Thoracic aorta (tissue), 2 donors: ENCODE measurements at regions not wholly inside any gene's neighbourhood (a gene's known extent, or its start where the extent isn't known, plus 50 kb on each side); places are given as distances from the start of the nearest gene placed in this dataset.

Experiments used
- ATAC-seq: fragments of 150-250 bp; one replicate; pipeline ENCODE4 v1.8.0; 2017; ENCODE audit warnings: low read depth; ENCODE audit not compliant: insufficient number of reproducible peaks, low FRiP score
- DNase-seq: peaks from one replicate; pipeline ENCODE4 v3.0.0-alpha.2; 2020; ENCODE audit warnings: low spot score
- H3K27ac ChIP-seq, 2 donors: fragments of 200-600 bp; sonication (generic); 1 replicate in 1 of 2; 2 replicates in 1 of 2; pipeline ENCODE4 v1.5.1; 2016; ENCODE audit warnings: mild to moderate bottlenecking in 2 of 2, moderate library complexity in 2 of 2
- H3K27me3 ChIP-seq: fragments of 200-600 bp; sonication (generic); replicated peaks from 2 replicates; pipeline ENCODE4 v1.6.0; 2016; ENCODE audit warnings: mild to moderate bottlenecking; ENCODE audit not compliant: insufficient read depth
- H3K36me3 ChIP-seq: fragments of 200-600 bp; sonication (generic); one replicate; pipeline ENCODE4 v1.5.1; 2016
- H3K4me1 ChIP-seq, 2 donors: fragments of 200-600 bp; sonication (generic); 1 replicate in 1 of 2; 2 replicates in 1 of 2; pipeline versions ENCODE4 v1.5.1 to v1.6.0; 2016; ENCODE audit warnings: low read depth in 2 of 2, mild to moderate bottlenecking in 1 of 2; ENCODE audit not compliant: control insufficient read depth in 1 of 2
- H3K4me3 ChIP-seq: fragments of 200-600 bp; sonication (generic); 2 replicates; pipeline ENCODE4 v1.5.1; 2016; ENCODE audit warnings: mild to moderate bottlenecking
- H3K9me3 ChIP-seq: fragments of 200-600 bp; sonication (generic); 2 replicates; pipeline ENCODE4 v1.5.1; 2016
- CTCF ChIP-seq: fragments of 200-600 bp; sonication (generic); IDR thresholded peaks from one replicate; pipeline ENCODE4 v1.5.1; 2019; ENCODE audit warnings: antibody characterized with exemption

- Histone ChIP-seq H3K27ac (no peak overlapping the region), H3K36me3 (no peaks in the 10 kb centered on the region), H3K4me3 (no peak overlapping the region), H3K27me3 (no peaks in the 10 kb centered on the region), H3K9me3 (no peaks in the 10 kb centered on the region), H3K4me1 (no peaks in the 10 kb centered on the region)
- ATAC-seq (no peak), DNase-seq (no peak)
- no peak for TF ChIP-seq CTCF
These were observed 502.8 kb upstream of the MARCKS start for GRCh38 chr6:113354204-113354895.

GRCh38 chr6:113356139-113356538, 501.0 kb upstream of the MARCKS start:
- ATAC-seq = no peak
- no peaks in the 10 kb centered on the region for H3K9me3 ChIP-seq
- H3K4me3 ChIP-seq = no peak overlapping the region
- no peaks in the 10 kb centered on the region for H3K36me3 ChIP-seq
- no peaks in the 10 kb centered on the region for H3K4me1 ChIP-seq
- no peak overlapping the region for H3K27ac ChIP-seq
- TF ChIP-seq CTCF = no peak
- no peak for DNase-seq
- H3K27me3 ChIP-seq = no peaks in the 10 kb centered on the region

GRCh38 chr6:113357041-113357440, 500.1 kb upstream of the MARCKS start:
- TF ChIP-seq CTCF = no peak
- no peak overlapping the region for H3K27ac ChIP-seq
- no peak overlapping the region for H3K4me3 ChIP-seq
- H3K9me3 ChIP-seq = no peaks in the 10 kb centered on the region
- no peak for ATAC-seq
- H3K4me1 ChIP-seq = no peaks in the 10 kb centered on the region
- no peaks in the 10 kb centered on the region for H3K36me3 ChIP-seq
- DNase-seq = no peak
- no peaks in the 10 kb centered on the region for H3K27me3 ChIP-seq

- no peak overlapping the region for H3K27ac ChIP-seq
- no peak for TF ChIP-seq CTCF
- H3K4me1 ChIP-seq = no peaks in the 10 kb centered on the region
- no peak for ATAC-seq
- H3K36me3 ChIP-seq = no peaks in the 10 kb centered on the region
- no peaks in the 10 kb centered on the region for H3K27me3 ChIP-seq
- no peak overlapping the region for H3K4me3 ChIP-seq
- no peak for DNase-seq
- no peaks in the 10 kb centered on the region for H3K9me3 ChIP-seq
These were observed 499.0 kb upstream of the MARCKS start for GRCh38 chr6:113358063-113358583.

GRCh38 chr6:113359155-113360140, 497.7 kb upstream of the MARCKS start:
- H3K27me3 ChIP-seq = no peaks in the 10 kb centered on the region
- H3K27ac ChIP-seq = no peak overlapping the region
- no peaks in the 10 kb centered on the region for H3K36me3 ChIP-seq
- no peak for ATAC-seq
- H3K4me1 ChIP-seq = no peaks in the 10 kb centered on the region
- no peak for DNase-seq
- H3K4me3 ChIP-seq = no peak overlapping the region
- no peaks in the 10 kb centered on the region for H3K9me3 ChIP-seq
- no peak for TF ChIP-seq CTCF
